ENCODE measurements at regions not wholly inside any gene's neighbourhood (a gene's known extent, or its start where the extent isn't known, plus 50 kb on each side); places are given as distances from the start of the nearest gene placed in this dataset.

DNA sequence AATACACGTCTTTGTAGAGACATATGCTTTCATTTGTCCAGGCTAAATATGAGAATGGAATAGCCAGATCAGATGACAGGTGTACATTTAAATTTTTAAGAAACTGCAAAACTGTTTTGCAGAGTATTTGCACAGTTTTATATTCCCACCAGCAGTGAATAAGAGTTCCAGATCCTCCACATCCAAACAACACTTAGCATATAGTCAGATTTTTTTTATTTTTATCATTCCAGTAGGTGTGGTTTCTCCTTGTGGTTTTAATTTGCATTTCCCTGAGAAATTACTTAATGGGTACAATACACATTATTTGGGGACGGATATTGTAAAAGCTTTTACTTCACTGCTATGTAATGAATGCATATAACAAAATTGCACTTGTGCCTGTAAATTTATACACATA, 56.7 kb upstream of the IRF2 start (continued):
- TF ChIP-seq, protein P1, sequence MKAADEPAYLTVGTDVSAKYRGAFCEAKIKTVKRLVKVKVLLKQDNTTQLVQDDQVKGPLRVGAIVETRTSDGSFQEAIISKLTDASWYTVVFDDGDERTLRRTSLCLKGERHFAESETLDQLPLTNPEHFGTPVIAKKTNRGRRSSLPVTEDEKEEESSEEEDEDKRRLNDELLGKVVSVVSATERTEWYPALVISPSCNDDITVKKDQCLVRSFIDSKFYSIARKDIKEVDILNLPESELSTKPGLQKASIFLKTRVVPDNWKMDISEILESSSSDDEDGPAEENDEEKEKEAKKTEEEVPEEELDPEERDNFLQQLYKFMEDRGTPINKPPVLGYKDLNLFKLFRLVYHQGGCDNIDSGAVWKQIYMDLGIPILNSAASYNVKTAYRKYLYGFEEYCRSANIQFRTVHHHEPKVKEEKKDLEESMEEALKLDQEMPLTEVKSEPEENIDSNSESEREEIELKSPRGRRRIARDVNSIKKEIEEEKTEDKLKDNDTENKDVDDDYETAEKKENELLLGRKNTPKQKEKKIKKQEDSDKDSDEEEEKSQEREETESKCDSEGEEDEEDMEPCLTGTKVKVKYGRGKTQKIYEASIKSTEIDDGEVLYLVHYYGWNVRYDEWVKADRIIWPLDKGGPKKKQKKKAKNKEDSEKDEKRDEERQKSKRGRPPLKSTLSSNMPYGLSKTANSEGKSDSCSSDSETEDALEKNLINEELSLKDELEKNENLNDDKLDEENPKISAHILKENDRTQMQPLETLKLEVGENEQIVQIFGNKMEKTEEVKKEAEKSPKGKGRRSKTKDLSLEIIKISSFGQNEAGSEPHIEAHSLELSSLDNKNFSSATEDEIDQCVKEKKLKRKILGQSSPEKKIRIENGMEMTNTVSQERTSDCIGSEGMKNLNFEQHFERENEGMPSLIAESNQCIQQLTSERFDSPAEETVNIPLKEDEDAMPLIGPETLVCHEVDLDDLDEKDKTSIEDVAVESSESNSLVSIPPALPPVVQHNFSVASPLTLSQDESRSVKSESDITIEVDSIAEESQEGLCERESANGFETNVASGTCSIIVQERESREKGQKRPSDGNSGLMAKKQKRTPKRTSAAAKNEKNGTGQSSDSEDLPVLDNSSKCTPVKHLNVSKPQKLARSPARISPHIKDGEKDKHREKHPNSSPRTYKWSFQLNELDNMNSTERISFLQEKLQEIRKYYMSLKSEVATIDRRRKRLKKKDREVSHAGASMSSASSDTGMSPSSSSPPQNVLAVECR (CRISPR knock-in tag; IDR thresholded peaks at IDR 0.05; ENCODE audit: borderline replicate concordance), result no peak
- TF ChIP-seq SRY (CRISPR knock-in tag; IDR thresholded peaks at IDR 0.05) (no peak), ELF4 (CRISPR knock-in tag; IDR thresholded peaks at IDR 0.05; ENCODE audit: borderline replicate concordance) (no peak), CHD2 (IDR thresholded peaks at IDR 0.05; ENCODE audit: low read depth, low read length) (no peak), ZNF30 (CRISPR knock-in tag; IDR thresholded peaks at IDR 0.05) (no peak), ARID2 (CRISPR knock-in tag; IDR thresholded peaks at IDR 0.05; ENCODE audit: borderline replicate concordance) (no peak), RORA (CRISPR knock-in tag; IDR thresholded peaks at IDR 0.05) (no peak)
- TF ChIP-seq, protein P2, sequence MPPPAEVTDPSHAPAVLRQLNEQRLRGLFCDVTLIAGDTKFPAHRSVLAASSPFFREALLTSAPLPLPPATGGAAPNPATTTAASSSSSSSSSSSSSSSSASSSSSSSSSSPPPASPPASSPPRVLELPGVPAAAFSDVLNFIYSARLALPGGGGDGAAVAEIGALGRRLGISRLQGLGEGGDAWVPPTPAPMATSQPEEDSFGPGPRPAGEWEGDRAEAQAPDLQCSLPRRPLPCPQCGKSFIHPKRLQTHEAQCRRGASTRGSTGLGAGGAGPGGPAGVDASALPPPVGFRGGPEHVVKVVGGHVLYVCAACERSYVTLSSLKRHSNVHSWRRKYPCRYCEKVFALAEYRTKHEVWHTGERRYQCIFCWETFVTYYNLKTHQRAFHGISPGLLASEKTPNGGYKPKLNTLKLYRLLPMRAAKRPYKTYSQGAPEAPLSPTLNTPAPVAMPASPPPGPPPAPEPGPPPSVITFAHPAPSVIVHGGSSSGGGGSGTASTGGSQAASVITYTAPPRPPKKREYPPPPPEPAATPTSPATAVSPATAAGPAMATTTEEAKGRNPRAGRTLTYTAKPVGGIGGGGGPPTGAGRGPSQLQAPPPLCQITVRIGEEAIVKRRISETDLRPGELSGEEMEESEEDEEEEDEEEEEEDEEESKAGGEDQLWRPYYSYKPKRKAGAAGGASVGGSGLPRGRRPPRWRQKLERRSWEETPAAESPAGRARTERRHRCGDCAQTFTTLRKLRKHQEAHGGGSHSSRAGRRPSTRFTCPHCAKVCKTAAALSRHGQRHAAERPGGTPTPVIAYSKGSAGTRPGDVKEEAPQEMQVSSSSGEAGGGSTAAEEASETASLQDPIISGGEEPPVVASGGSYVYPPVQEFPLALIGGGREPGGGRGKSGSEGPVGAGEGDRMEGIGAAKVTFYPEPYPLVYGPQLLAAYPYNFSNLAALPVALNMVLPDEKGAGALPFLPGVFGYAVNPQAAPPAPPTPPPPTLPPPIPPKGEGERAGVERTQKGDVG (CRISPR knock-in tag; IDR thresholded peaks at IDR 0.05; ENCODE audit: borderline replicate concordance), result no peak

Measured in HepG2 (cell line).